ENCODE measurements at regions not wholly inside any gene's neighbourhood (a gene's known extent, or its start where the extent isn't known, plus 50 kb on each side); places are given as distances from the start of the nearest gene placed in this dataset.

- Histone ChIP-seq H3K27me3 (ENCODE audit: control insufficient read depth, insufficient read depth, low read length) (no peaks in the 10 kb centered on the region), H3K9ac (ENCODE audit: low read length) (no peak overlapping the region), H3K4me1 (ENCODE audit: control insufficient read depth, insufficient read depth, low read length) (peaks cover 9% of the 10 kb centered on the region; the same call in 1 of the 2 replicates)
Measured at GRCh38 chr2:45283764-45284620, 274.7 kb upstream of the SIX2 start.

GRCh38 chr2:45282646-45283045, 273.4 kb upstream of the SIX2 start:
- Histone ChIP-seq H3K4me1 (ENCODE audit: control insufficient read depth, insufficient read depth, low read length) (peaks cover 9% of the 10 kb centered on the region; the same call in 1 of the 2 replicates), H3K36me3 (ENCODE audit: control insufficient read depth, insufficient read depth, low read length) (no peaks in the 10 kb centered on the region), H3K27me3 (ENCODE audit: control insufficient read depth, insufficient read depth, low read length) (no peaks in the 10 kb centered on the region), H3K27ac (ENCODE audit: low read depth, low read length) (no peak overlapping the region), H3K9me3 (ENCODE audit: control insufficient read depth, insufficient read depth, low read depth, low read length) (peaks cover 9% of the 10 kb centered on the region; the same call in 1 of the 2 replicates), H3K9ac (ENCODE audit: low read length) (no peak overlapping the region), H3K4me3 (ENCODE audit: low read depth, low read length) (no peak overlapping the region)

More at GRCh38 chr2:45283764-45284620, 274.7 kb upstream of the SIX2 start:
- Histone ChIP-seq H3K27ac (ENCODE audit: low read depth, low read length) (no peak overlapping the region), H3K36me3 (ENCODE audit: control insufficient read depth, insufficient read depth, low read length) (no peaks in the 10 kb centered on the region), H3K4me3 (ENCODE audit: low read depth, low read length) (no peak overlapping the region), H3K9me3 (ENCODE audit: control insufficient read depth, insufficient read depth, low read depth, low read length) (peaks cover 9% of the 10 kb centered on the region; the same call in 1 of the 2 replicates)

GRCh38 chr2:45281311-45281710, 272.1 kb upstream of the SIX2 start:
- H3K4me1 ChIP-seq (ENCODE audit: control insufficient read depth, insufficient read depth, low read length) = peaks cover 9% of the 10 kb centered on the region; the same call in 1 of the 2 replicates
- H3K27me3 ChIP-seq (ENCODE audit: control insufficient read depth, insufficient read depth, low read length) = no peaks in the 10 kb centered on the region

GRCh38 chr2:45280794-45281193, 271.5 kb upstream of the SIX2 start:
- Histone ChIP-seq H3K27me3 (ENCODE audit: control insufficient read depth, insufficient read depth, low read length) (no peaks in the 10 kb centered on the region), H3K4me1 (ENCODE audit: control insufficient read depth, insufficient read depth, low read length) (peaks cover 10% of the 10 kb centered on the region; the same call in 1 of the 2 replicates)

More at GRCh38 chr2:45281311-45281710, 272.1 kb upstream of the SIX2 start:
- no peak overlapping the region for H3K4me3 ChIP-seq (ENCODE audit: low read depth, low read length)
- no peak overlapping the region for H3K27ac ChIP-seq (ENCODE audit: low read depth, low read length)
- no peaks in the 10 kb centered on the region for H3K36me3 ChIP-seq (ENCODE audit: control insufficient read depth, insufficient read depth, low read length)
- H3K9me3 ChIP-seq (ENCODE audit: control insufficient read depth, insufficient read depth, low read depth, low read length) = peaks cover 9% of the 10 kb centered on the region; the same call in 1 of the 2 replicates
- no peak overlapping the region for H3K9ac ChIP-seq (ENCODE audit: low read length)

GRCh38 chr2:45279356-45279755, 270.1 kb upstream of the SIX2 start:
- H3K36me3 ChIP-seq (ENCODE audit: control insufficient read depth, insufficient read depth, low read length) = no peaks in the 10 kb centered on the region
- peaks cover 25% of the 10 kb centered on the region for H3K4me1 ChIP-seq (ENCODE audit: control insufficient read depth, insufficient read depth, low read length)
- no peak overlapping the region for H3K27ac ChIP-seq (ENCODE audit: low read depth, low read length)
- H3K9ac ChIP-seq (ENCODE audit: low read length) = no peak overlapping the region
- H3K9me3 ChIP-seq (ENCODE audit: control insufficient read depth, insufficient read depth, low read depth, low read length) = no peaks in the 10 kb centered on the region
- no peak overlapping the region for H3K4me3 ChIP-seq (ENCODE audit: low read depth, low read length)
- H3K27me3 ChIP-seq (ENCODE audit: control insufficient read depth, insufficient read depth, low read length) = no peaks in the 10 kb centered on the region

More at GRCh38 chr2:45280794-45281193, 271.5 kb upstream of the SIX2 start:
- H3K36me3 ChIP-seq (ENCODE audit: control insufficient read depth, insufficient read depth, low read length) = no peaks in the 10 kb centered on the region
- H3K4me3 ChIP-seq (ENCODE audit: low read depth, low read length) = no peak overlapping the region
- no peak overlapping the region for H3K27ac ChIP-seq (ENCODE audit: low read depth, low read length)
- peaks cover 9% of the 10 kb centered on the region; the same call in 1 of the 2 replicates for H3K9me3 ChIP-seq (ENCODE audit: control insufficient read depth, insufficient read depth, low read depth, low read length)
- no peak overlapping the region for H3K9ac ChIP-seq (ENCODE audit: low read length)

- H3K9ac ChIP-seq (ENCODE audit: low read length) = no peak overlapping the region
- peaks cover 26% of the 10 kb centered on the region for H3K4me1 ChIP-seq (ENCODE audit: control insufficient read depth, insufficient read depth, low read length)
- H3K4me3 ChIP-seq (ENCODE audit: low read depth, low read length) = no peak overlapping the region
- no peak overlapping the region for H3K27ac ChIP-seq (ENCODE audit: low read depth, low read length)
- no peaks in the 10 kb centered on the region for H3K9me3 ChIP-seq (ENCODE audit: control insufficient read depth, insufficient read depth, low read depth, low read length)
- H3K27me3 ChIP-seq (ENCODE audit: control insufficient read depth, insufficient read depth, low read length) = no peaks in the 10 kb centered on the region
- H3K36me3 ChIP-seq (ENCODE audit: control insufficient read depth, insufficient read depth, low read length) = no peaks in the 10 kb centered on the region
Measured at GRCh38 chr2:45278365-45279078, 269.3 kb upstream of the SIX2 start.

GRCh38 chr2:45276914-45277313, 267.7 kb upstream of the SIX2 start:
- H3K27me3 ChIP-seq (ENCODE audit: control insufficient read depth, insufficient read depth, low read length) = peaks cover 2% of the 10 kb centered on the region; the same call in 1 of the 2 replicates
- H3K9me3 ChIP-seq (ENCODE audit: control insufficient read depth, insufficient read depth, low read depth, low read length) = no peaks in the 10 kb centered on the region
- H3K4me1 ChIP-seq (ENCODE audit: control insufficient read depth, insufficient read depth, low read length) = peaks cover 21% of the 10 kb centered on the region
- no peak overlapping the region for H3K4me3 ChIP-seq (ENCODE audit: low read depth, low read length)
- H3K9ac ChIP-seq (ENCODE audit: low read length) = no peak overlapping the region
- no peak overlapping the region for H3K27ac ChIP-seq (ENCODE audit: low read depth, low read length)
- no peaks in the 10 kb centered on the region for H3K36me3 ChIP-seq (ENCODE audit: control insufficient read depth, insufficient read depth, low read length)

GRCh38 chr2:45275806-45276205, 266.6 kb upstream of the SIX2 start:
- H3K36me3 ChIP-seq (ENCODE audit: control insufficient read depth, insufficient read depth, low read length) = no peaks in the 10 kb centered on the region
- H3K27ac ChIP-seq (ENCODE audit: low read depth, low read length) = no peak overlapping the region
- peaks cover 21% of the 10 kb centered on the region for H3K4me1 ChIP-seq (ENCODE audit: control insufficient read depth, insufficient read depth, low read length)
- no peak overlapping the region for H3K4me3 ChIP-seq (ENCODE audit: low read depth, low read length)
- H3K9me3 ChIP-seq (ENCODE audit: control insufficient read depth, insufficient read depth, low read depth, low read length) = no peaks in the 10 kb centered on the region
- no peak overlapping the region for H3K9ac ChIP-seq (ENCODE audit: low read length)
- peaks cover 3% of the 10 kb centered on the region; the same call in 1 of the 2 replicates for H3K27me3 ChIP-seq (ENCODE audit: control insufficient read depth, insufficient read depth, low read length)

GRCh38 chr2:45275242-45275805, 266.1 kb upstream of the SIX2 start:
- H3K4me3 ChIP-seq (ENCODE audit: low read depth, low read length) = no peak overlapping the region
- H3K4me1 ChIP-seq (ENCODE audit: control insufficient read depth, insufficient read depth, low read length) = peaks cover 21% of the 10 kb centered on the region
- peaks cover 3% of the 10 kb centered on the region; the same call in 1 of the 2 replicates for H3K27me3 ChIP-seq (ENCODE audit: control insufficient read depth, insufficient read depth, low read length)
- H3K9ac ChIP-seq (ENCODE audit: low read length) = no peak overlapping the region
- no peak overlapping the region for H3K27ac ChIP-seq (ENCODE audit: low read depth, low read length)
- H3K36me3 ChIP-seq (ENCODE audit: control insufficient read depth, insufficient read depth, low read length) = no peaks in the 10 kb centered on the region
- no peaks in the 10 kb centered on the region for H3K9me3 ChIP-seq (ENCODE audit: control insufficient read depth, insufficient read depth, low read depth, low read length)

GRCh38 chr2:45274250-45274926, 265.1 kb upstream of the SIX2 start:
- Histone ChIP-seq H3K27me3 (ENCODE audit: control insufficient read depth, insufficient read depth, low read length) (peaks cover 3% of the 10 kb centered on the region; the same call in 1 of the 2 replicates), H3K36me3 (ENCODE audit: control insufficient read depth, insufficient read depth, low read length) (no peaks in the 10 kb centered on the region), H3K9me3 (ENCODE audit: control insufficient read depth, insufficient read depth, low read depth, low read length) (no peaks in the 10 kb centered on the region), H3K4me1 (ENCODE audit: control insufficient read depth, insufficient read depth, low read length) (peaks cover 21% of the 10 kb centered on the region), H3K4me3 (ENCODE audit: low read depth, low read length) (no peak overlapping the region), H3K27ac (ENCODE audit: low read depth, low read length) (no peak overlapping the region), H3K9ac (ENCODE audit: low read length) (no peak overlapping the region)

Data from HUES6 (cell line).